ENCODE measurements at regions not wholly inside any gene's neighbourhood (a gene's known extent, or its start where the extent isn't known, plus 50 kb on each side); places are given as distances from the start of the nearest gene placed in this dataset.
"Not testable (repeated sequence)": the region's sequence is repeated elsewhere in the genome, so short reads cannot be mapped to it uniquely, and the experiment has no call there.

DNA sequence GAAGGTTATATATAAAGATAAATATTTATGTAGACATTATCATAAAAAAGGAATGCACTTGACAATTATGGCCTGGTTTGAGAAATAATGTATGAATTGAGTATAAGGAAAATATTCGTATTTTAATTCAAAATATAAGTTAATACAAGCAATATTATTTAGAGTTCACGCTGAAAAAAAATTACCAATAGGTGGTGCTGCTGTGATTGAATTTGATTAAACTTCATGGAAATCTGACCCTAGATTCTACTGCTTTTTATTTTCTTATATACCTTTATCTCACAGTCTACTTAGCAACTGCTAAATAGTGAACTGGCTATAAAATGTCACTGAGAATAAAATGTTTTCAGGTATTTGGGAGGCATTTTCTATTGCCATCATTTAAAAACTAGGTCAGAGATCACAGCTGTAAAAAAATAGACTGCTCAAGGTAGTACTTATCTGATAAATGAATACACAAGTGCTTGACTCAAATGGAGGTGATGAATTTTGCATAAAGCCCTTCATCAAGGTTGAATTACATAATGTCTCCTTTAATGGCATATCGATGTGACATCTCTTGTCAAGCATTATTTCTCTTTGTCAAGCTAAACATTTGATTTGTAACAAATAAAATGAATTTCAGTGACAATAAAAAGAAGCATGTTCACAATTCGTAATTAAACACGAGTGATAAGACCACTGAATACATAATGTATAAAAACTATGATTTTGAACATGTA lies 1638.8 kb upstream of the PCDH7 start:
- Mint-ChIP-seq H3K36me3 (ENCODE audit: low read depth) (no peaks in the 10 kb centered on the region), H3K4me1 (ENCODE audit: low read depth) (no peaks in the 10 kb centered on the region), H3K9me3 (peaks cover 13% of the 10 kb centered on the region), H3K27ac (no peak overlapping the region), H3K27me3 (no peaks in the 10 kb centered on the region), H3K4me3 (no peak overlapping the region)
- no peak for DNase-seq

DNA sequence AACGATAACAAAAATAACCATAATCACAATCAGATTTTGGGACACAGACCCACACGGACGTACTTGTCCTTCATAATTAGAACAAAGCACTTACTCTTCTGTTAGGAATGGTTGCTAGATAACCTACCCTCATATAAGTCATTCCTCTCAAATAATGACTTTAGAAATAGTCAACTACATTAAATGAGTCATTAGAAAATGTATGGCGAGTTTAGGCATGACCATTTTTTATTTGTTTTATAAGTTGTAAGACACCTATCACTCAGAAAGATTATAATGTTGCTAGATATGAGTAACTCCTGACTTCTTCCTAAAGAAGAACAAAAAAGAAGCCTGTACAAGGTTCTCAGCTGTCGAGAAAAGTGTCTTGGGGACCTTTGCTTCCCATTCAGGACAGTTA lies 1637.5 kb upstream of the PCDH7 start:
- no peak for DNase-seq
- Mint-ChIP-seq H3K9me3 (peaks cover 13% of the 10 kb centered on the region), H3K36me3 (ENCODE audit: low read depth) (no peaks in the 10 kb centered on the region)

DNA sequence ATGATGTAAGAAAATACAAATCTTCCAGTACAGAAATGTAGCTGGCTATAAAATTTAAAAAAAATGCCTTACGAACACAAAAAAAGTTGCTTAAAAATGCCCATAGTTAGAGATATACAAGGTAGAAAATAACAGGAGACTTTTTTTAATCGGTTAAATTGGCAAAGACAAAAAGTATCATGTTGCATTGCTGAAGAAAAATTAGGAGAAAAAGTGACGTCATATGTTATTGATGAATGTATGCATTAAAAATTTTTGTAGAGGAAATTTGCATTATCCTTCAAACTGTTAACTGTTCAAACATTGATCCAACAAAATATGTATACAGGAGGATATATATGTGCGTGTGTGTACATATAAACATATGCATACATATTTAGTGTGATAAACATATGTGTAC lies 1634.4 kb upstream of the PCDH7 start:
- no peaks in the 10 kb centered on the region for H3K27me3 Mint-ChIP-seq
- no peak overlapping the region for H3K27ac Mint-ChIP-seq
- no peak overlapping the region for H3K4me3 Mint-ChIP-seq
- DNase-seq = no peak
- peaks cover 11% of the 10 kb centered on the region for H3K9me3 Mint-ChIP-seq
- no peaks in the 10 kb centered on the region for H3K4me1 Mint-ChIP-seq (ENCODE audit: low read depth)
- H3K36me3 Mint-ChIP-seq (ENCODE audit: low read depth) = no peaks in the 10 kb centered on the region

More for the DNA sequence above, 1637.5 kb upstream of the PCDH7 start:
- no peaks in the 10 kb centered on the region for H3K27me3 Mint-ChIP-seq
- H3K4me1 Mint-ChIP-seq (ENCODE audit: low read depth) = no peaks in the 10 kb centered on the region
- H3K4me3 Mint-ChIP-seq = no peak overlapping the region
- no peak overlapping the region for H3K27ac Mint-ChIP-seq

DNA sequence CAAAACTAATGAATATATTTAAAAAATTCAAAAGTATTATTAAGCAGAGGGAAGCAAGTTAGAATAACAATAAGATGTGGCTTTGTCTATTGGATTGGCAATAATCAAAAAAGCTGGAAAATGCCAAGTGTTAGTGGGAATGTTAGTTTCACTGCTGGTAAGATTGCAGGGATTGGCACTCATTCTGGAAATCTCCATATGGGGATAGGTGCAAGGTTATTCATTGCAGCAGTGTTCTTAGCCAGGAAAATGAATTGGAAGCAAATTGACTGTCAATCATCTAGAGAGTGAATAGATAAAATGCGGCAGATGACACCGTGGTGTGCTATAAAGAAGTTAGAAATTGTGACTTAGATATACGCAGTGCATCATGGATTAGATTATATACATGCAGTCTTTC lies 1615.5 kb upstream of the PCDH7 start:
- peaks cover 4% of the 10 kb centered on the region for H3K9me3 Mint-ChIP-seq
- H3K36me3 Mint-ChIP-seq (ENCODE audit: low read depth) = no peaks in the 10 kb centered on the region
- no peak overlapping the region for H3K4me3 Mint-ChIP-seq
- no peaks in the 10 kb centered on the region for H3K27me3 Mint-ChIP-seq
- H3K4me1 Mint-ChIP-seq (ENCODE audit: low read depth) = no peaks in the 10 kb centered on the region
- no peak overlapping the region for H3K27ac Mint-ChIP-seq
- DNase-seq = no peak

DNA sequence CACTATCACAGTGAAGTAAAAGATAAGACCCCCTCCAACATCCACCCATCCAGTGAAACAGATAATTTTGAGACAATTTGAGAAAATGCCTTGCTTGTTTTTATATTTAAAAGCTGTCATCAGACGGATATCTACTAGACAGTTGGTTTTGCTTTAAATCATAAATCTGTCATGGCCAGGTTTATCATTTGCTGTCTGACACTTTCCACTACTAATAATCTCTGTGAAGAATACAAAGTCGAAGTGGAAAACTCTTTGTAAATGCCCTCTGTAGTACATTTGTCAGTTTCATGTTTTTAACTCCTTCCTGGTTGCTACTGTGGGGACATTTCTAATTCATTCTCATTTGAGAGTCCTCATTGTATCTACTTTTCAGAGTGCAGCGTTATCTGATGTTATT lies 1606.2 kb upstream of the PCDH7 start:
- Mint-ChIP-seq H3K9me3 (peaks cover 18% of the 10 kb centered on the region), H3K4me1 (ENCODE audit: low read depth) (no peaks in the 10 kb centered on the region), H3K36me3 (ENCODE audit: low read depth) (no peaks in the 10 kb centered on the region), H3K27ac (no peak overlapping the region), H3K27me3 (no peaks in the 10 kb centered on the region), H3K4me3 (no peak overlapping the region)
- DNase-seq = no peak

DNA sequence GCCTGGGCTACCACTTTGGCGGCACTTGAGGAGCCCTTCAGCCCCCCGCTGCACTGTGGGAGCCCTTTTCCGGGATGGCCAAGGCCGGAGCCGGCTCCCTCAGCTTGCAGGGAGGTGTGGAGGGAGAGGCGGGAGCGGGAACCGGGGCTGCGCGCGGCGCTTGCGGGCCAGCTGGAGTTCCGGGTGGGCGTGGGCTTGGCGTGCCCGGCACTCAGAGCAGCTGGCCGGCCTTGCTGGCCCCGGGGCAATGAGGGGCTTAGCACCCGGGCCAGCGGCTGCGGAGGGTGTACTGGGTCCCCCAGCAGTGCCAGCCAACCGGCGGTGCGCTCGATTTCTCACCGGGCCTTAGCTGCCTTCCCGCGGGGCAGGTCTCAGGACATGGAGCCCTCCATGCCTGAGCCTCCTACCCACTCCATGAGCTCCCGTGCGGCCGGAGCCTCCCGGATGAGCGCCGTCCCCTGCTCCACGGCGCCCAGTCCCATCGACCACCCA lies 1602.9 kb upstream of the PCDH7 start:
- not testable (repeated sequence) for H3K4me1 Mint-ChIP-seq (ENCODE audit: low read depth); H3K27ac Mint-ChIP-seq; H3K4me3 Mint-ChIP-seq

DNA sequence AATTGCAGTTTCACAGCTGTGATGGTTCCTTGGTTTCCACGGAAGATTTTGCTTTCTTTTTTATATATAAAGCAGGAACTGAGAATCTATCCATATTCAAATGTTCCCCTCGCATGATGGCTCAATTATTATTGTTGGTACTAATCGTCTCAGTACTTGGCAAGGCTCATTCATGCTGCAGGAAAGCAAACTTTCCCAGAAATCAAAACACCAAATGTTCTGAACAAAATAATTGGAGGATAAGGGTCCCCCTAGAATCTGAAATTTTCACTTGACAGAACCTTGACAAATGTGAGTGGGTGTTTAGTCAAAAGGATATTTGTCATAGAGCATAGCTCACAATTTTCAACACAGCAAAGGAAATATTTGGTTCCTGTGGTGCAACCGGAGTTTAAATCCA lies 1598.6 kb upstream of the PCDH7 start:
- Mint-ChIP-seq H3K4me3 (no peak overlapping the region), H3K4me1 (ENCODE audit: low read depth) (no peaks in the 10 kb centered on the region), H3K27ac (no peak overlapping the region), H3K36me3 (ENCODE audit: low read depth) (no peaks in the 10 kb centered on the region), H3K9me3 (peaks cover 5% of the 10 kb centered on the region), H3K27me3 (no peaks in the 10 kb centered on the region)
- DNase-seq = no peak

More for the DNA sequence above, 1602.9 kb upstream of the PCDH7 start:
- peaks cover 11% of the 10 kb centered on the region for H3K9me3 Mint-ChIP-seq
- DNase-seq; H3K36me3 Mint-ChIP-seq (ENCODE audit: low read depth); H3K27me3 Mint-ChIP-seq: not testable (repeated sequence)

DNA sequence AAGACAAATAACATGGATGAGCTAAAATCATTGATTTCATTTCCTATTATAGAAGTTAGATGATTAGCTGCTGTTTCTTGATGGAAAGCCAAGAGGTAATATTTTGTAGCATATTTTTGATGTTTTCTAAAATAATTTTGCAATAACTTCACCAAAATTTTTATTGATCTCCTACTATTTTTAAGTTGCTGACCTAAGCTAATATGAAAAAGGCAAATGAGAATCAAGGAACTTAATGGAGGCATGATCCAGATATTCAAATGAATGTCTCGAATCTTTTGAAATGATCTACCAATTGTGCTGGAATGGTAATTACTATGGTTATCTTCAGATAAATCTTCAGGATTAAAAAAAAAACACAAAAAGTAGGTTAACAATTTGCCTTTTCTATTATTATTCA lies 1591.4 kb upstream of the PCDH7 start:
- H3K4me3 Mint-ChIP-seq = no peak overlapping the region
- H3K9me3 Mint-ChIP-seq = peaks cover 10% of the 10 kb centered on the region
- no peak overlapping the region for H3K27ac Mint-ChIP-seq
- DNase-seq = no peak
- no peaks in the 10 kb centered on the region for H3K36me3 Mint-ChIP-seq (ENCODE audit: low read depth)
- no peaks in the 10 kb centered on the region for H3K4me1 Mint-ChIP-seq (ENCODE audit: low read depth)
- no peaks in the 10 kb centered on the region for H3K27me3 Mint-ChIP-seq

DNA sequence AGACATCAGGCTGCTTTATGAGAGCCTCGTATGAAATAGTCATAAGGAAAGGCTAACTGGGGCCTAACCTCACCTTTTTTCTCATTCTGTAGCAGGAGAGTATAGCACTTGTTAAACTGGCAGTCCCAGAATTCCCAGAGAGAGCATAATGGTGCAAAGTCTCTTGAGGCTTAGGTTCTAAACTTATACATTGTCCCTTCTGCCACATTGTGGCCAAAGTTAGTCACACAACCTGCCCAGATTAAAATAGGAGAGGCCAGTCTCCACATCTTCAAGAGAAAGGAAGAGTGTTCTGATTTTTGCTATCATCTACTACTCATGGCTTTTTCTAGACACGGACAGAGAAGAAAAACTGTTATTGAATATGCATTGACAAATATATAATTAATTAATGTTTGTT lies 1588.9 kb upstream of the PCDH7 start:
- H3K4me3 Mint-ChIP-seq = no peak overlapping the region
- no peaks in the 10 kb centered on the region for H3K4me1 Mint-ChIP-seq (ENCODE audit: low read depth)
- no peak overlapping the region for H3K27ac Mint-ChIP-seq
- no peak for DNase-seq
- H3K27me3 Mint-ChIP-seq = no peaks in the 10 kb centered on the region
- H3K9me3 Mint-ChIP-seq = peaks cover 13% of the 10 kb centered on the region
- no peaks in the 10 kb centered on the region for H3K36me3 Mint-ChIP-seq (ENCODE audit: low read depth)

DNA sequence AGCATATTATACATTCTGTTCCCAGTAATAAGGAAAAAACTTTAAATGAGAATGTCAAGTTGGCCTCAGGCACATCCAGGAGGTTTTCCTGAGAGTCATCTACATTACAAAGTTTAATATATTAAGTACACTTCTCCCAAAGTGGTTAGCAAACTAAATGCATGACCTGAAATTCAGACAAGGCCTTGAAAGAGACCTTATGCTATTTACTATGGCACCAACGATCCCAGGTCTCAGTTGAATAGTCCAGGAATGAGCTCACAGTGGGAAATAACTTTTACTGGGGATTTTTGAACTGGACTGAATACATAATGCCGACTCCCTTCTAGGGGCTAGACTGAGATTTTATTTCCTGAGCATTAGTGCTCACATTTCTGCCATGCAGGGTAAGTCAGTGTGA lies 1577.5 kb upstream of the PCDH7 start:
- H3K36me3 Mint-ChIP-seq (ENCODE audit: low read depth) = no peaks in the 10 kb centered on the region
- no peak overlapping the region for H3K27ac Mint-ChIP-seq
- no peaks in the 10 kb centered on the region for H3K4me1 Mint-ChIP-seq (ENCODE audit: low read depth)
- peaks cover 4% of the 10 kb centered on the region for H3K9me3 Mint-ChIP-seq
- no peaks in the 10 kb centered on the region for H3K27me3 Mint-ChIP-seq
- H3K4me3 Mint-ChIP-seq = no peak overlapping the region
- no peak for DNase-seq

DNA sequence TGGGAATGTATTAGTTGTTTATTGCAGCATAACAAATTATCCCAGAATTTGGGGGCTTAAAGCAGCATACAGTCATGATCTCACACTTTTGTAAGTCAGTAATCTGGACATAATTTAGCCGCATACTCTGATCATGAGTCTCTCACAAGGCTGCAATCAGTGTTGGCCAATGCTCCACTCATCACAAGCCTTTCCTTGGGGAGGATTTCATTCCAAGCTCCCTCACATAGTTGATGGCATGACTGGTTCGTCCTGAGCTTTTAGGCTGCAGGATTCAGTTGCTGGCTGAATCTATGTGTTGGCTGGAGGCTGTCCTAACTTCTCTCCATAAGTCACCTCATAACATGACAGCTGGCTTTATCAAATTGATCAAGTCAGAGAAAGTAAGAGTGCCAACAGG lies 1568.6 kb upstream of the PCDH7 start:
- H3K27ac Mint-ChIP-seq = no peak overlapping the region
- peaks cover 16% of the 10 kb centered on the region for H3K9me3 Mint-ChIP-seq
- H3K4me3 Mint-ChIP-seq = no peak overlapping the region
- no peaks in the 10 kb centered on the region for H3K27me3 Mint-ChIP-seq
- H3K36me3 Mint-ChIP-seq (ENCODE audit: low read depth) = no peaks in the 10 kb centered on the region
- H3K4me1 Mint-ChIP-seq (ENCODE audit: low read depth) = no peaks in the 10 kb centered on the region
- no peak for DNase-seq

DNA sequence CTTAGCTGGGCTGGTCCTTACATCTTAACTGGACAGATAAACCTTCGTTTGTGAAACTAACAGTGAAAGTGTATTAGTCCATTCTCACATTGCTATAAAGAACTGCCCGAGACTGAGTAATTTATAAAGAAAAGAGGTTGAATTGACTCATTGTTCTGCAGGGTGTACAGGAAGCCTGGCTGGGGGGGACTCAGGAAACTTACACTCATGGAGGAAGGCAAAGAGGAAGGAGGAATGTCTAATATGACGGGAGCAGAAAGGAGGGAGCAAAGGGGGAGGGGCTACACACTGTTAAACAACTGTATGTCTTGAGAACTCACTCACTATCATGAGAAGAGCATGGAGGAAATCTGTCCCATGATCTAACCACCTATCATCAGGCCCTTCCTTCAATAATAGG lies 1566.5 kb upstream of the PCDH7 start:
- Mint-ChIP-seq H3K4me1 (ENCODE audit: low read depth) (no peaks in the 10 kb centered on the region), H3K27me3 (no peaks in the 10 kb centered on the region), H3K4me3 (no peak overlapping the region), H3K27ac (no peak overlapping the region), H3K36me3 (ENCODE audit: low read depth) (no peaks in the 10 kb centered on the region), H3K9me3 (peaks cover 19% of the 10 kb centered on the region)
- no peak for DNase-seq

DNA sequence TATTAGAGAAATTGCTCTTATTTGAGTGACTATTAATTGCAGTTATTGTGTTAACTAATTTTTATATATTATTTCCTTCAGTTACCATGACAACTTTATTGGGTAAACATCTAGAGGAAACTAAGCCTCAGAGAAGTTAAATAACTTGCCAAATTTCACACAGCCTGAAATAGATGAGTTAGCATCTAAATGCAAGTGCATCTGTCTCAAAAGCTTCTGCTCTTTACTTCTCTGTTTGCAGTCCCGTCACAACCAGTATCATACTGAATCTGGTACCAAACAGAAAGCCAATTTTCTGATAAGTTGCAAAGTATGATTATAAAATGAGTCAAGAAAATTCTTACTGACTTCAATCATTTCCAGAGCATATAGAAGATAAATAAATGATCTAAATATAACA lies 1544.9 kb upstream of the PCDH7 start:
- H3K27me3 Mint-ChIP-seq = no peaks in the 10 kb centered on the region
- no peaks in the 10 kb centered on the region for H3K4me1 Mint-ChIP-seq (ENCODE audit: low read depth)
- peaks cover 18% of the 10 kb centered on the region for H3K9me3 Mint-ChIP-seq
- no peak for DNase-seq
- no peaks in the 10 kb centered on the region for H3K36me3 Mint-ChIP-seq (ENCODE audit: low read depth)
- no peak overlapping the region for H3K4me3 Mint-ChIP-seq
- H3K27ac Mint-ChIP-seq = no peak overlapping the region

DNA sequence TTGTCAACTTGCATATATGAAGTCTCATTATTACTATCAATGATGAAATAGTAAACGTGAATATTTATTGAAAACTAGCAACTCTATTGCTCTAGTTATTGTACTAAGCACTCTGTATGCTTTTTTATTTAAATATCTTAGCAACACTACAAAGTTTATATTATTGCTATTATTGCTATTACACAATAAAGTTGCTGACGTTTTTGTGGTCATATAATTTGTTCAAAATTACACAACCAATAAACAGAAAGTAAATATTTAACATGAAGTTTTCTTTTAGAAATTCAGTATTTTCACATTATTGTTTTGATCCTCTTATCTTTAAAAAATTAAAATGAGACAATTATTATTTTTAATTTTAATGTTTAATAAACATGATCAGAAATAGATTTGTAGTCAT lies 1521.1 kb upstream of the PCDH7 start:
- Mint-ChIP-seq H3K27ac (no peak overlapping the region), H3K36me3 (ENCODE audit: low read depth) (no peaks in the 10 kb centered on the region), H3K27me3 (no peaks in the 10 kb centered on the region), H3K9me3 (peaks cover 2% of the 10 kb centered on the region), H3K4me1 (ENCODE audit: low read depth) (no peaks in the 10 kb centered on the region), H3K4me3 (no peak overlapping the region)
- DNase-seq = no peak

DNA sequence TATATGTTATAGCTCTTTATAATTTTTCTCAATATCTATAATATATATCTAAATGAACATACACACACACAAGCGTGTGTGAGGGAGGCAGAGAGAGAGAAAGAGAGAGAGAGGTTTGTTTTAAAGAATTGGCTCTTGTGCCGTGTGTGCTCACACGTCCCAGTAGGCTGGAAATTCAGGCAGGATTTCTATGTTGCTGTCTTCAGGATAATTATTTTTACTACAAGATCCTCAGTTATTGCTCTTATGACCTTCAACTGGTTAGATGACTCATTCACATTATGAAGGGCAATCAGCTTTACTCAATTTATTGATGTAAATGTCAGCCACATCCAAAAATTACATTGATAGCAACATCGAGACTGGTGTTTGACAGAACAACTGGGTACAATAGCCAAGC lies 1520.7 kb upstream of the PCDH7 start:
- Mint-ChIP-seq H3K36me3 (ENCODE audit: low read depth) (no peaks in the 10 kb centered on the region), H3K27ac (no peak overlapping the region), H3K4me1 (ENCODE audit: low read depth) (no peaks in the 10 kb centered on the region)

DNA sequence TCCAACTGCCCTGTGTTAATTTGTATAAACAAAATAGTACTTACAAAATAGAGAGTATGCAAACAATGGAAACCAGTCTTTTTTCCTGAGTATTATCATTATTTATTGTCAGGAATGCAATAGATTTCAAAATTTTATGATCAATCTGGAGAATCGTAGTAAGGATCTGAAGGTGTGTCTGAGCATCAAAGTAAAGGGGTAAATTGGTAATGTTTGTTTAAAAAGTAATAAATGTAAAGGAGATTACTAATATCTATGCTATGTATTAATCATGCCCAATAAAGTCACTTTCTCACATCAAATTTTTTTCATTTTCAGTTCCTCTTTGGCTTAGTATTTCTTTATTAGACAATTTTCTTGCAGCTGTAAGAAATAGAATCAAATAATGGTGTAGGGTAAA lies 1507.1 kb upstream of the PCDH7 start:
- H3K27ac Mint-ChIP-seq = no peak overlapping the region
- DNase-seq = no peak
- H3K36me3 Mint-ChIP-seq (ENCODE audit: low read depth) = no peaks in the 10 kb centered on the region
- no peaks in the 10 kb centered on the region for H3K4me1 Mint-ChIP-seq (ENCODE audit: low read depth)
- no peak overlapping the region for H3K4me3 Mint-ChIP-seq
- H3K27me3 Mint-ChIP-seq = no peaks in the 10 kb centered on the region
- H3K9me3 Mint-ChIP-seq = peaks cover 11% of the 10 kb centered on the region

More for the DNA sequence above, 1520.7 kb upstream of the PCDH7 start:
- Mint-ChIP-seq H3K27me3 (no peaks in the 10 kb centered on the region), H3K9me3 (peaks cover 2% of the 10 kb centered on the region), H3K4me3 (no peak overlapping the region)
- DNase-seq = no peak
